HG03280 (cell line): ENCODE measurements at regions not wholly inside any gene's neighbourhood (a gene's known extent, or its start where the extent isn't known, plus 50 kb on each side); places are given as distances from the start of the nearest gene placed in this dataset.
"Not testable (repeated sequence)": the region's sequence is repeated elsewhere in the genome, so short reads cannot be mapped to it uniquely, and the experiment has no call there.

ENCODE experiments used
- ATAC-seq: cut with Tn5 transposase; IDR thresholded peaks from one replicate; pipeline ENCODE4 v1.9.1; 2021; ENCODE audit warnings: mild to moderate bottlenecking, moderate library complexity; ENCODE audit not compliant: unreplicated experiment

GRCh38 chr14:46147452-46147851 is 504.1 kb downstream of the RPL10L start:
- no peak for ATAC-seq

- ATAC-seq = no peak
Observed at GRCh38 chr14:46147024-46147423, 504.6 kb downstream of the RPL10L start.

GRCh38 chr14:46140445-46140844 is 511.1 kb downstream of the RPL10L start:
- ATAC-seq = no peak

GRCh38 chr14:46139649-46140048 is 511.9 kb downstream of the RPL10L start:
- no peak for ATAC-seq

GRCh38 chr14:46137786-46138185 is 513.8 kb downstream of the RPL10L start:
- ATAC-seq = no peak

GRCh38 chr14:46136456-46136855 is 515.1 kb downstream of the RPL10L start:
- no peak for ATAC-seq

GRCh38 chr14:46108228-46108627 is 543.4 kb downstream of the RPL10L start:
- ATAC-seq = no peak

- not testable (repeated sequence) for ATAC-seq
Observed at GRCh38 chr14:46100901-46101300, 550.7 kb downstream of the RPL10L start.

GRCh38 chr14:46091819-46092218 is 559.8 kb downstream of the RPL10L start:
- ATAC-seq = no peak

- ATAC-seq = no peak
Observed at GRCh38 chr14:46087604-46088003, 564.0 kb downstream of the RPL10L start.

- ATAC-seq = no peak
Observed at GRCh38 chr14:46074061-46074460, 577.5 kb downstream of the RPL10L start.

- ATAC-seq = no peak
Observed at GRCh38 chr14:46063872-46064271, 587.7 kb downstream of the RPL10L start.

- no peak for ATAC-seq
Observed at GRCh38 chr14:46058964-46059563, 592.5 kb downstream of the RPL10L start.

- no peak for ATAC-seq
Observed at GRCh38 chr14:46057799-46058198, 593.8 kb downstream of the RPL10L start.

- no peak for ATAC-seq
Observed at GRCh38 chr14:46054526-46054925, 597.1 kb downstream of the RPL10L start.

- no peak for ATAC-seq
Observed at GRCh38 chr14:46053221-46053620, 598.4 kb downstream of the RPL10L start.

- no peak for ATAC-seq
Observed at GRCh38 chr14:46051796-46052195, 599.8 kb downstream of the RPL10L start.

- ATAC-seq = no peak
Observed at GRCh38 chr14:46048127-46048526, 603.5 kb downstream of the RPL10L start.

GRCh38 chr14:46036099-46036498 is 615.5 kb downstream of the RPL10L start:
- no peak for ATAC-seq

GRCh38 chr14:46034305-46034704 is 617.3 kb downstream of the RPL10L start:
- no peak for ATAC-seq

- no peak for ATAC-seq
Observed at GRCh38 chr14:46018846-46019420, 632.6 kb downstream of the RPL10L start.

GRCh38 chr14:46008348-46008747 is 643.2 kb downstream of the RPL10L start:
- ATAC-seq = no peak

- no peak for ATAC-seq
Observed at GRCh38 chr14:45998554-45998953, 653.0 kb downstream of the RPL10L start.
